Gastrocnemius medialis (tissue), 4 donors: ENCODE measurements at regions not wholly inside any gene's neighbourhood (a gene's known extent, or its start where the extent isn't known, plus 50 kb on each side); places are given as distances from the start of the nearest gene placed in this dataset.

Experiments
- ATAC-seq, 2 donors: fragments of 150-250 bp; one replicate each; pipeline ENCODE4 v1.9.1; 2016
- DNase-seq, 2 donors: peaks; one replicate each; pipeline ENCODE4 v3.0.0-alpha.2; 2019
- H3K27ac ChIP-seq, 4 donors: fragments of 200-600 bp; sonication (generic); 1 replicate in 1 of 4; 2 replicates in 3 of 4; pipeline ENCODE4 v1.5.1; 2016 to 2018; ENCODE audit warnings: mild to moderate bottlenecking in 2 of 4, moderate library complexity in 1 of 4
- H3K27me3 ChIP-seq, 3 donors: fragments of 200-600 bp; sonication (generic) in 2 of 3; 1 replicate in 1 of 3; 2 replicates in 2 of 3; pipeline versions ENCODE4 v1.5.1 to v1.6.0; 2016 to 2019; ENCODE audit warnings: mild to moderate bottlenecking in 1 of 3, moderate library complexity in 1 of 3
- H3K36me3 ChIP-seq, 2 donors: fragments of 200-600 bp; sonication (generic) in 1 of 2; one replicate each; pipeline ENCODE4 v1.5.1; 2017 to 2018
- H3K4me1 ChIP-seq, 2 donors: fragments of 200-600 bp; sonication (generic) in 1 of 2; one replicate each; pipeline ENCODE4 v1.5.1; 2016 to 2017; ENCODE audit warnings: mild to moderate bottlenecking in 2 of 2
- H3K4me3 ChIP-seq, 4 donors: fragments of 200-600 bp; sonication (generic) in 3 of 4; 1 replicate in 1 of 4; 2 replicates in 3 of 4; pipeline ENCODE4 v1.5.1; 2016 to 2019; ENCODE audit warnings: mild to moderate bottlenecking in 2 of 4
- H3K9me3 ChIP-seq, 3 donors: fragments of 200-600 bp; sonication (generic) in 2 of 3; 1 replicate in 1 of 3; 2 replicates in 2 of 3; pipeline ENCODE4 v1.5.1; 2016 to 2019
- POLR2A ChIP-seq, 2 donors: fragments of 450-650 bp; IDR thresholded peaks; one replicate each; pipeline ENCODE4 v1.6.1; 2017; ENCODE audit warnings: antibody characterized with exemption in 2 of 2, mild to moderate bottlenecking in 2 of 2, moderate library complexity in 2 of 2
- in situ Hi-C, 4 donors: fragments of 200-750 bp; cut with MboI; loops; one replicate each; pipeline versions ENCODE4 v1.15.0 to v1.8.0; 2017; ENCODE audit warnings: low sequenced_read_pairs in 4 of 4
- intact Hi-C: fragments of 100-400 bp; cut with DNase I; formaldehyde crosslinking; loops from one replicate; pipeline ENCODE4 v1.15.1; 2023; ENCODE audit warnings: low total_unique reads
- TF ChIP-seq, protein P1 (sequence below), 5 experiments: fragments of 450-650 bp in 3 of 5; fragments of 200-600 bp in 2 of 5; sonication (generic) in 2 of 5; IDR thresholded peaks in 4 of 5; conservative IDR thresholded peaks in 1 of 5; 1 replicate in 4 of 5; 2 replicates in 1 of 5; pipeline ENCODE4 v1.5.1; 2016 to 2019; ENCODE audit warnings: antibody characterized with exemption in 5 of 5, mild to moderate bottlenecking in 3 of 5, moderate library complexity in 3 of 5

DNA sequence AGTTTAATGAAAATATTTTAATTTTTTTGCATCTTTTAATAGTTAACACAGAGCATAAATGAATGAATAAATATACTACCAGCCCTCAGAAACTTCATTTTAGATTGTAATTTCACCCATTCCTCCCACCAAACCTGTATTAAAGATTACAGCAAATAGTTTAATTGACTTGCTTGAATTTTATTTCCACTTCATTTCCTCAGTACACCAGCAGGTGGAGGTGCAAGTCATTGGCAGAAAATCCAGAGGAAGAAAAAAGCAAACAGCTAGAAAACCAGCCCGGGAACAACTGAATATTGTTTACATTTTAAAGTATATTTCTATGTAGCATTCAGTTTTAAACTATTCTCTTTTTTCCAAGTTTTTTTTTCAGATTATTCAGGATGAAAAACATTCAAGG is 177.8 kb downstream of the OLFM4 start:
- intact Hi-C loops, result no loop called here
- no peak for ATAC-seq

DNA sequence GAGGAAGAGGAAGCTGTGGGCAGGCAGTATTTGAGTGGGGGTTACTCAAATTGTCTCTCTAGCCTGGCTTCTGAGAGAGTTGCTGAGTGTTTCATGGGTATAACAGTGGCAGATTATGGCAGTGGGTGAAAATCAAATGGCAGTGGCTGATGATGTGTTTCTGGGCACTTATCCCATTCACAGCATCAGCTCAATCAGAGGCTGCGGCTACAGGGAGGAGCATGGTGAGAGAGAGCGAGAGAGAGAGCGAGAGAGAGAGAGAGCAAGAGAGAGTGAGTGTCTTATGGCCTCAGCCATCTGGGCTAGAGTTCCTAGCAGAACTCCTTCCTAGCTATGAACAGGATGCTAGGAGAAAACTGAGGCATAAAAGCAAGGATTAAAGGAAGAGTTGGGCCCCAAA is 178.9 kb downstream of the OLFM4 start:
- Histone ChIP-seq H3K27ac (no peak overlapping the region), H3K27me3 (peaks cover 0 to 4% (median 2%) of the 10 kb centered on the region in 3 donors), H3K9me3 (no peaks in the 10 kb centered on the region), H3K36me3 (no peaks in the 10 kb centered on the region), H3K4me1 (no peaks in the 10 kb centered on the region), H3K4me3 (no peak overlapping the region)
- intact Hi-C loops, result no loop called here
- TF ChIP-seq POLR2A (IDR thresholded peaks at IDR 0.05), result no peak
- TF ChIP-seq, protein P1, sequence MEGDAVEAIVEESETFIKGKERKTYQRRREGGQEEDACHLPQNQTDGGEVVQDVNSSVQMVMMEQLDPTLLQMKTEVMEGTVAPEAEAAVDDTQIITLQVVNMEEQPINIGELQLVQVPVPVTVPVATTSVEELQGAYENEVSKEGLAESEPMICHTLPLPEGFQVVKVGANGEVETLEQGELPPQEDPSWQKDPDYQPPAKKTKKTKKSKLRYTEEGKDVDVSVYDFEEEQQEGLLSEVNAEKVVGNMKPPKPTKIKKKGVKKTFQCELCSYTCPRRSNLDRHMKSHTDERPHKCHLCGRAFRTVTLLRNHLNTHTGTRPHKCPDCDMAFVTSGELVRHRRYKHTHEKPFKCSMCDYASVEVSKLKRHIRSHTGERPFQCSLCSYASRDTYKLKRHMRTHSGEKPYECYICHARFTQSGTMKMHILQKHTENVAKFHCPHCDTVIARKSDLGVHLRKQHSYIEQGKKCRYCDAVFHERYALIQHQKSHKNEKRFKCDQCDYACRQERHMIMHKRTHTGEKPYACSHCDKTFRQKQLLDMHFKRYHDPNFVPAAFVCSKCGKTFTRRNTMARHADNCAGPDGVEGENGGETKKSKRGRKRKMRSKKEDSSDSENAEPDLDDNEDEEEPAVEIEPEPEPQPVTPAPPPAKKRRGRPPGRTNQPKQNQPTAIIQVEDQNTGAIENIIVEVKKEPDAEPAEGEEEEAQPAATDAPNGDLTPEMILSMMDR (IDR thresholded peaks at IDR 0.05 in 4 of 5, conservative IDR thresholded peaks at IDR 0.05 in 1 of 5), result no peak
- no peak for DNase-seq
- no peak for ATAC-seq
- in situ Hi-C loops, result no loop called here

More for the DNA sequence above, 177.8 kb downstream of the OLFM4 start:
- no peak overlapping the region for H3K27ac ChIP-seq
- in situ Hi-C loops, result no loop called here
- no peak for TF ChIP-seq POLR2A (IDR thresholded peaks at IDR 0.05)
- TF ChIP-seq, protein P1 (IDR thresholded peaks at IDR 0.05 in 4 of 5, conservative IDR thresholded peaks at IDR 0.05 in 1 of 5), result no peak
- H3K27me3 ChIP-seq, result peaks cover 6 to 14% (median 10%) of the 10 kb centered on the region in 3 donors
- no peaks in the 10 kb centered on the region for H3K4me1 ChIP-seq
- H3K4me3 ChIP-seq, result no peak overlapping the region
- no peaks in the 10 kb centered on the region for H3K9me3 ChIP-seq
- no peaks in the 10 kb centered on the region for H3K36me3 ChIP-seq
- no peak for DNase-seq

DNA sequence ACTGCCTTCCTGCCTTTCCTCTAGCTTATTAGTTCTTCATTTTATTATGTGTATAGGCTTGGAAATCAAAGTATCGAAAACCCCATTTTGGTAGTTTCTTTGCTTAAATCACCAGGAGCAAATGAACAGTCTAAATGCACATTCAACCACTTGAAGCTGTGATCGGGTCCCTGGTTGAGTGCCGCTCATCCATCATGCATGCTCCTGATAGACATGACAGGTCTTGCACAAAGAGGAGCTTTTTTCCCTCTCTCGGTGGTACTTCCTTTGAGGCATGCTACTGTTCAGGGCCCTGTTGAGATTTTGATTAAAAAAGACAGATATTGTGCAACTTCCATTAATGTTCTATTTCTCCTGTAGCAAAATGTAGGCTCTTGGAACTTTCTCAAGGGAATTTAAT is 185.8 kb downstream of the OLFM4 start:
- no peak for TF ChIP-seq POLR2A (IDR thresholded peaks at IDR 0.05)
- TF ChIP-seq, protein P1 (IDR thresholded peaks at IDR 0.05 in 4 of 5, conservative IDR thresholded peaks at IDR 0.05 in 1 of 5), result no peak
- Histone ChIP-seq H3K4me3 (no peak overlapping the region), H3K4me1 (no peaks in the 10 kb centered on the region), H3K36me3 (no peaks in the 10 kb centered on the region), H3K9me3 (no peaks in the 10 kb centered on the region), H3K27me3 (no peaks in the 10 kb centered on the region), H3K27ac (no peak overlapping the region)
- in situ Hi-C loops (no loop called here), intact Hi-C loops (no loop called here)
- DNase-seq (no peak), ATAC-seq (no peak)

DNA sequence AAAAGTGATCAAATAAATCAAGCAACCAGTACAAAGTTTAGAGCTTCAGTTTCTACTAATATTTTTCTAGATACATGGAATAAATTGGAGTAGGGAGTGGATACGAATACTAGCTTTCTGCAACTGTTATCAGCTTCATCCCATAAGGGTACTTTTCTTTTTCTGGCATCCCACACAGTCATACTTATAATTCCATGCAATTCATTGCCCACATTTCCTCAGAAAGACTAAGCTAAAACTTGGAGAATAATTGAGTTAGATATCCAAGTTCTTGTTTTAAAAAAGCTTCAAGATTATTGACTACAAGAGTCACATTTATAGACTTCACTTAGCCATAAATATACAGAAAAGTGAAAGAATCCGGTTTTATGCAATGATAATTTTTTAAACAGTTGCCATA is 186.9 kb downstream of the OLFM4 start:
- H3K4me3 ChIP-seq, result no peak overlapping the region
- no peak overlapping the region for H3K27ac ChIP-seq
- ATAC-seq (no peak), DNase-seq (no peak)
- no peaks in the 10 kb centered on the region for H3K27me3 ChIP-seq
- intact Hi-C loops, result no loop called here
- in situ Hi-C loops, result no loop called here
- no peak for TF ChIP-seq POLR2A (IDR thresholded peaks at IDR 0.05)
- TF ChIP-seq, protein P1 (IDR thresholded peaks at IDR 0.05 in 4 of 5, conservative IDR thresholded peaks at IDR 0.05 in 1 of 5), result no peak
- no peaks in the 10 kb centered on the region for H3K9me3 ChIP-seq
- H3K4me1 ChIP-seq, result no peaks in the 10 kb centered on the region
- H3K36me3 ChIP-seq, result no peaks in the 10 kb centered on the region

DNA sequence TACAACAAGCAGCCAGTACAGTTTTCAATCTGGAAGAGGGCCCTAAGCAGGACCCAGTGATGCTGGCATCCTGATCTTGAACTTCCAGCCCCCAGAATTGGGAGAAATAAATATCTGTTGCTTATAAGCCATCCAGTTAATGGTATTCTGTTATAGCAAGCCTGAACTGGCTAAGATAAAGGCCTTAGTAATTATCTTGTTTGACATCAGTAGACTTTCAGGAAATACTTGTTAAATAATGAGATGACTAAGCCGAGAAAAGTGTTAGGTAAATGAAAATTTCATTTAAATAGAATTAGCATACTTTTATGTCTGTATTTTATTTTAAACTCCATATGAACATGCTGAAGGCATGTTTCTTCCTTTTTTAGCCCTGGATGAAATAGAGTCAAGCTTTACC is 188.2 kb downstream of the OLFM4 start:
- in situ Hi-C loops (no loop called here), intact Hi-C loops (no loop called here)
- TF ChIP-seq, protein P1 (IDR thresholded peaks at IDR 0.05 in 4 of 5, conservative IDR thresholded peaks at IDR 0.05 in 1 of 5), result no peak
- TF ChIP-seq POLR2A (IDR thresholded peaks at IDR 0.05), result no peak
- Histone ChIP-seq H3K27ac (no peak overlapping the region), H3K27me3 (no peaks in the 10 kb centered on the region), H3K4me1 (no peaks in the 10 kb centered on the region), H3K4me3 (no peak overlapping the region), H3K36me3 (no peaks in the 10 kb centered on the region), H3K9me3 (no peaks in the 10 kb centered on the region)
- ATAC-seq, result no peak
- no peak for DNase-seq
